GM12892 (cell line): ENCODE measurements at regions not wholly inside any gene's neighbourhood (a gene's known extent, or its start where the extent isn't known, plus 50 kb on each side); places are given as distances from the start of the nearest gene placed in this dataset.

Experiments
- DNase-seq: peaks from one replicate; pipeline ENCODE4 v3.0.0; 2011; ENCODE audit not compliant: insufficient read length
- FAIRE-seq: peaks from 2 replicates; lab custom pipeline; 2011; peaks lifted over from hg19 to GRCh38; lab: Jason Lieb, UNC
- POLR2A ChIP-seq: IDR thresholded peaks from 2 replicates; pipeline ENCODE4 v1.6.1; 2011; ENCODE audit warnings: low read depth, low read length, control low read depth
- POLR2AphosphoS5 ChIP-seq: IDR thresholded peaks from 2 replicates; pipeline ENCODE4 v1.6.1; 2011; ENCODE audit warnings: low read depth, low read length, control low read depth
- TAF1 ChIP-seq: IDR thresholded peaks from 2 replicates; pipeline ENCODE4 v1.6.1; 2011; ENCODE audit warnings: low read depth, mild to moderate bottlenecking, control low read depth, low read length, borderline replicate concordance

DNA sequence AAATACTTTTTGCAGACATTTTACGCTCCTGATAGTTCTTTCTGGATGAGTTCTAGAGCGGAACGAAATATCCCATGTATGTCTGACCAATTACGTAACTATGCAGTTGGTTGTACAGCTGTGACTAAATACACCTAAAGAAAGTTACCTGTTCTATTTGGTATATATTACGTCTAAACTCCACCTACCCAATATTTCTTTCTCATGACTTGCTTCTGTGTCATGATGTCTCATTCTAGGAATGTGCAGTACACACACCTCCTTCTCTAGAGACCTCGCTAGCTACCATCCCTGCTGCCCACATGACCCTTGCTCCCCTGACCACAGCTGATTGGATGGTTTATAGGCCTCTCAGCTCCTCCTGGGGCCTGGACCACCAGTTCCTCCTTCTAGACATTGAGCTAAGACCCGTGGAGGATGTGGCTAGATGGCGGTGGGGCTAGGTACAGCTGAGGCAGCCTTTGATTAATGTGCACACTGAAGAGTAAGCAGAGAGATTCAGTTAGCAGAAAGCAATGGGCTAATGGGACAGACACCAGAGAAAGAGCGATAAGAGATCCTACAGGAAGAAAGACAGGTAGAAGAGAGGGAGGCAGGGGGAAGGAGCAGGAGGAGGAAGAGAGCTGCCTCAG lies 422.1 kb downstream of the COG6 start:
- DNase-seq (no peak), FAIRE-seq (peak; percentile 56)
- TF ChIP-seq POLR2AphosphoS5: no peak
- no peak for TF ChIP-seq TAF1

DNA sequence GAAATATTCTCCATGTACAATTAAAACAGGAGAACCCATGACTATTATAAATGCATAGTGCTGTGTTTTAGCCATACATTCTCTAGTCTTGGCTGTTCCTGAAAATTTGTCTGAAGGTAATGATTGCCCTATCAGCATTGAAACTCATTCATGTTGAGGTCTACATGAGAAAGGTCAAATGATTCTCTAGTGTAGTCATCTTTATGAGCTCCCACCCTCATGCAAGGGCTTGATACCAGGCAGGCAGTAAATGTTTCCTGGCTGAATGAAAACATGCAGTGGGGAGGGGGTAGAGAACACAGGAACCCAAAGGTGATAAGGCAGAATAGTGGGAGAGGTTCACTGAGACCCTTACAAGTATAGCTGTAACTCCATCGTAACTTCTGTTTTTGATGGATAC lies 424.3 kb downstream of the COG6 start:
- no peak for TF ChIP-seq TAF1
- TF ChIP-seq POLR2A: no peak
- no peak for TF ChIP-seq POLR2AphosphoS5
- FAIRE-seq (no peak), DNase-seq (no peak)

DNA sequence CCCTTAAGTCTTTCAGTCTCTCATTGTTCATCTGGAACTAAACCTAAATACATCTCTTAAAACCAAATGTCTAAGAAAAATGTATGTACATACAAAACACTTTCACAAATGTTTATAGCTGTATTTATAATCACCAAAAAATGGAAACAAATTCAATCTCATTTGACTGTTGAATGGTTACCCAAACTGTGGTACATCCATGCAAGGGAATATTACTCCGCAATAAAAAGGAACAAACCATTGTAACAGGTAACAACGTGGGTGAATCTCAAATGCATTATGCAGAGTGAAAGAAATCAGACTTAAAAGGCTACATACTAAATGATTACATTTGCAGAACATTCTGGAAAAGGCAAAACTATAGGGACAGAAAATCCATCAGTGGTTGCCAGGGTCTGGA lies 425.2 kb downstream of the COG6 start:
- FAIRE-seq (no peak), DNase-seq (no peak)
- TF ChIP-seq POLR2AphosphoS5 (no peak), POLR2A (no peak), TAF1 (no peak)

DNA sequence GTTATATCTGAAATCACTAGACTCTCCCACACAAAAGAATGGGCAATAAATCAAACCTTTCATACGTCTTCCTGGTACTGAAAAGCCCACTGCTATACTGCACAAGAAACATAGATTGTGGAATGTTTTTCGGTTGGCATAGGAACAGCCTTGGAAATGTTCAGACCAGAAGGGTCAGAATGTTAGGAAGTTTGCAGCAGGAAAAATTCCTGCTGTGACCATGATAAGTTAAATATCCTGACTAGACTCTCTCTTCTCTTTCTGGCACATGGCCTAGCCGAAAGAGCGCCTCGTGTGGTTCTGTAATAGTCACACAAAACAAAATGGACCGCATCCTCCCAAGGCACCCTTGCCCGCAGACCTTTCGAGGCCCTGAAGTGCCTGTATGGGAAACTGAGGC lies 427.2 kb downstream of the COG6 start:
- DNase-seq (no peak), FAIRE-seq (no peak)
- TF ChIP-seq POLR2AphosphoS5: no peak
- TF ChIP-seq POLR2A: no peak
- no peak for TF ChIP-seq TAF1

DNA sequence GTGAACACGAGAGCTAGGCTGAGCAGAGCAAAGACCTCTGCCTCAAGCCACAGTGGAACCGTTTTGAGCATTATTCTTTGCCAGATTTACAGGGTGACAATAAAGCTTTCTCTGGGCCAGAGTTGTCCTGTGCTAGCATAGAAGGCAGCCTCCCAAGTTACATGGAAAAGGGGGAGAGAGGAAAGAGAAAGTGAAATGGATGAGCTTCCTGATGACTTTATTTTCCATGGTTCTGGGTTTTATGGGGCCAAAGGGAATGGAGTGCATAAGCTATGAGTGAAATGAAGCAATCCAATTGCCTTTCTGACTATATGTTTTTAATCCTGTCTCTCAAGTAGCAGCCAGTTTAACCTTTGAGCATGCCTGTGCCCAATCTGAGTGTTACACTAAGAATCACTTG lies 428.4 kb downstream of the COG6 start:
- FAIRE-seq: no peak
- DNase-seq: no peak
- no peak for TF ChIP-seq TAF1

DNA sequence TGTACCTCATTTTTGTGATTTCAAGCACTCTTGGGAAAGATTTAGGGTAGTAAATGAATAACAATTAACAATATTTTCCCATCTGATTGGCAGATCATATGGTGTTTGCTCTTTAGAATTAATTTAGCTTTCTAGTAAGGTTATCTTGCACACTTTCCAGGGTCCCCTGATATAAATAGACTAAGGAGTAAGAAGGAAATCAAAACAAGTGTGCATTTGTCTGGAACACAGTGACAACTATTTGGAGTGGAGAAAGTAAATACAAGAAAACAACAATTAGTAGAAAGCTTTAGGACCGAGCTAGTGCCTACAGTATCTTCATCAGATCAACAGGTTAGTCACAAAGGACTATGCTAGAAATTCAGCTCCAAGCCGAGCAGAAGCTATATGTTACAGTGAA lies 429.5 kb downstream of the COG6 start:
- DNase-seq (no peak), FAIRE-seq (no peak)
- no peak for TF ChIP-seq POLR2AphosphoS5
- TF ChIP-seq TAF1: no peak
- no peak for TF ChIP-seq POLR2A

DNA sequence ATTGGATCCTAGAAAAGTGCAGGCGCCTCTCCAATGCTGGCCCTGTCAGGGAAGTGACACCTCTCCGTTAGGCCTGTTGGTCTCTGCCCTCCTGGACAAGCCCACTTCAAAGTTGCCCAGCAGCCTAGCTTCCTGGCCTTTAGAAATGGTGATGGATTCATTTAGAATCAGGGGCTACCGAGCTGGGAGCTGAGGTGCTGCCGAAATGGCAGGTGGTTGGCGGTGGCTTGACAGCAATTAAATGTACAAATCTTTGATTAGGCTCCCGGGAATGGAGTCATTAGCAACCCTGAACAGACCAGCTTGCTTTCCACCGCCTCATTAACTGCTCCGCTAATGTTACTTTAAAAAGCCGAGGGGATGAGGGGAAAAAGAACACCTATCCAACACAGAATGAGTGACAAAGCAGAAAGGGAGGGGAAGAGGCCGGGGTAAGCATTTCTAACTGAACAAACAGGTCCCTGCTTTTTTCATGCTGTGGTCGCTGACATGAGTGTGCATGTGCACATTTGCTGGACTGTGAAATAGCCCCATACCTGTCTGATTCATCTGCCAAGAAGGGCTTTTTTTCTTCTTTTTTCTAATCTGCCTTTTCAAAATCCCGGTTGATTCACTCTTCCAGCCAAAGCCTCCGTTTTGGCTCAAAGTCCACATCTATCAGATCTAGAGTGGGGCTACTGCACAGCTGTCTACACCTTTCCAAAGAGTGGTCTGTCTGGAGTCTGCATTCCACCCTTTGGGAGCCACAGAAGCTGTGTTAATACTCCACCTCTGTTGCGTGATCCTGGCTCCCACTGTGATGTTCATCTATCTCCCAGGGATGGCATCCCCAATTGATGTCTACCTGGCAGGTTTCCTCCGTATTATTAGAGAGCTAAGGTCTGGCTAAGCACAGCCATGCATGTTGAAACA lies 431.9 kb downstream of the COG6 start:
- TF ChIP-seq POLR2A: no peak
- no peak for TF ChIP-seq POLR2AphosphoS5
- TF ChIP-seq TAF1: no peak
- DNase-seq (no peak), FAIRE-seq (no peak)

DNA sequence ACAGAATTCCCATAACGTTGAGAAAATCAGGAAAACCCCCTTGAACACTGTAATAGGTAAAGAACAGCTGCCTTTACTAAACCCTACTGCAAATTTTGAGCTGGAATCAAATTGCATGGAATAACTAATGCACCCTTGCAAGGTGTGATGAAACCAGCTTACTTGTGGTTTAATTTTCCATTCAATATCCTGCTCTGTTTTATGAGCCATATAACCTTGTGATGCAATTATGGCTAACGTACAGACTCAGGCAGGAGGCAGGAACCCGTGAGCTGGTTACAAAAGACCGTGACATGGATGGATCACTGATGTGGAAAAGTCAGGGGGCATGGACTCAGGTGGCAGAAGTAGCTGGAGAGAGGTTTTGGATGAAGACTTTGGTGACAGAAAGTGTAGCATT lies 438.6 kb downstream of the COG6 start:
- FAIRE-seq (no peak), DNase-seq (no peak)
- TF ChIP-seq POLR2AphosphoS5 (no peak), POLR2A (no peak), TAF1 (no peak)

DNA sequence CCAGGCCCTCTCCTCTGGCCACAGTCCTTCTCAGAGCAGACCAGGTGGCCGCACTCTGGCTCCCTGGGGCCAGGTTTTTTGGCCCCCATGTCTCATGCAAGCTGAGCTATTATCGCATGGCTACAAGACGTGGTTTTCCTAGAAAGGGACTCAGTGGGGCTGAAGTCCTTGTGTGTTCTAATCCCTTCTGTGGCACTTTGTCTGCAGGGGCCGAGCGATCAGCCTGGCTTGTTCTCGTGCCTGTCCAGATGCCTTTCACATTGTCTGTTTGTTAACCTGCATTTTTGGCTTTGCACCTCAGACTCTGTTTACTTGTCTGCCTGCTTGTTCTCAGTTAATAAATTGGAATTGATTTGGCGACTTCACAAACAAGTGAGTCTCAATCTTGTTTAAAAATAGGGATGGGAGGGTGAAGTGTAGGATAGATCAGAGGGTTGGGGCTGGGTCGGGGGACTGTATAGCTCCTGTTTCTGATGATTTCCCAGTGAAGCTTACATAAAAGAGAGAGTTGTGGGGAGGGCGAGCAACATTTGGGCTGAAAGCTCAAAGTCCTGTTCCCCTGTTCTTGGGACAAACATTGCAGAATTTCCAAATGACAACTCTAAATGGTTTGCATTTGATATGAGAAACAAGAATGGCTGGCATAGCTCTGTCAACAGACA lies 440.4 kb downstream of the COG6 start:
- DNase-seq: no peak
- FAIRE-seq: no peak

DNA sequence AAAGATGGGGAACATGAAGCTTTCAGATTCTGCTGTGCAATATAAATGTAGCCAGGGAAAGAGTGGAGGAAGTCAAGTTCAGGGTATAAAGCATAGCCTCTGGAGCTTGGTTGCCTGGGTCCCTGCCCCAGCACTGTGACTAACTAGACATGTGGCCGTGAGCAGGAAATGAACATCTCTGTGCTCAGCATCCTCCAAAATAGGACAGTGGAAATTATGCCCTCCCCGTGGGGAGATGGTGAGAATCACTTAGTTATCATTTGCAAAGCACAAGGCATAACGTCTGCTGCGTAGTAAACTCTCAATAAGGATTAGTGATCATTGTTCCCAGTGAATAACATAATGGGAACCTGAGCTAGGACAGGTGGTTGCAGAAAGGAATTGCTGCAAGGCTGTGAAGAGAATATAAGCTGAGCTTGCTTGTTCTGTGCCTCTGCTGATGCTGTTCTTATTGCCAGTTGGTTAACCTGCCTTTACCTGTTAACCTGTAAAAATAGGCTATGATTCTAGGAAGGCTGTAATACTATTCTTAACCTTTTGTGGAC lies 441.0 kb downstream of the COG6 start:
- FAIRE-seq: peak; percentile 74
- no peak for TF ChIP-seq POLR2AphosphoS5
- no peak for TF ChIP-seq POLR2A
- TF ChIP-seq TAF1: no peak
- DNase-seq: no peak

More for the DNA sequence above, 440.4 kb downstream of the COG6 start:
- TF ChIP-seq TAF1: no peak
- no peak for TF ChIP-seq POLR2AphosphoS5
- TF ChIP-seq POLR2A: no peak

DNA sequence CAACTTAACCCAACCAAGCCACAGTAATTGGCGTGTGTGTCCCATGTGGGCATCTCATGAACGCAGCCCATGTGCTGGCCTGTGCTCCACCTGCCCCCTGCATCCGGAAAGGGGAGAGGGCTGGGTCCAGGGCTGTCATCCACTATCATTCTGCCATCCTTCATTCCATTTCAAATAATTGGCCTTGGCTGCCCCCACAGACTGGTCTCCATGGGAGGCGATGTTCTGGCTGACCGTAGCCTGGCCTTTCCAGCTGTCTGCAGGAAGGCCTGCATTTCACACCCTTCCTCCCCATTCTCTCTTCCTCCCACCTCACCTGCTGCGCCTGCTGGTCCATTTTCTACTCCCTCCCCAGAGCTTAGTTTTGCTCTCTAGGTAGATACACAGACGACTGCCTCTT lies 442.8 kb downstream of the COG6 start:
- TF ChIP-seq POLR2AphosphoS5 (no peak), TAF1 (no peak), POLR2A (no peak)
- no peak for FAIRE-seq
- no peak for DNase-seq
